RPMI8226 (cell line): ENCODE measurements at regions not wholly inside any gene's neighbourhood (a gene's known extent, or its start where the extent isn't known, plus 50 kb on each side); places are given as distances from the start of the nearest gene placed in this dataset.
"Not testable (repeated sequence)": the region's sequence is repeated elsewhere in the genome, so short reads cannot be mapped to it uniquely, and the experiment has no call there.

ENCODE experiments used
- DNase-seq: peaks from one replicate; pipeline ENCODE4 v3.0.0-alpha.2; 2015

GRCh38 chr20:55014766-55015165, 539.4 kb downstream of the DOK5 start:
- no peak for DNase-seq

- no peak for DNase-seq
Observed at GRCh38 chr20:55010761-55011160, 535.4 kb downstream of the DOK5 start.

- DNase-seq = no peak
Observed at GRCh38 chr20:55009066-55009465, 533.7 kb downstream of the DOK5 start.

- DNase-seq = no peak
Observed at GRCh38 chr20:55004044-55004443, 528.7 kb downstream of the DOK5 start.

GRCh38 chr20:54995553-54995952, 520.2 kb downstream of the DOK5 start:
- DNase-seq = no peak

- no peak for DNase-seq
Observed at GRCh38 chr20:54995011-54995410, 519.6 kb downstream of the DOK5 start.

- no peak for DNase-seq
Observed at GRCh38 chr20:54985091-54985490, 509.7 kb downstream of the DOK5 start.

GRCh38 chr20:54984104-54984448, 508.7 kb downstream of the DOK5 start:
- no peak for DNase-seq

GRCh38 chr20:54983394-54984103, 508.2 kb downstream of the DOK5 start:
- DNase-seq = not testable (repeated sequence)

GRCh38 chr20:54981175-54981574, 505.8 kb downstream of the DOK5 start:
- no peak for DNase-seq

- peak; percentile 22 for DNase-seq
Observed at GRCh38 chr20:54980103-54980960, 504.9 kb downstream of the DOK5 start.

GRCh38 chr20:54950304-54950703, 474.9 kb downstream of the DOK5 start:
- no peak for DNase-seq

GRCh38 chr20:54941666-54942065, 466.3 kb downstream of the DOK5 start:
- no peak for DNase-seq

GRCh38 chr20:54940522-54940921, 465.1 kb downstream of the DOK5 start:
- DNase-seq = no peak

- DNase-seq = no peak
Observed at GRCh38 chr20:54938707-54939106, 463.3 kb downstream of the DOK5 start.

GRCh38 chr20:54933212-54933904, 458.0 kb downstream of the DOK5 start:
- DNase-seq = no peak

- DNase-seq = no peak
Observed at GRCh38 chr20:54929191-54929590, 453.8 kb downstream of the DOK5 start.

GRCh38 chr20:54928564-54928963, 453.2 kb downstream of the DOK5 start:
- no peak for DNase-seq

GRCh38 chr20:54922636-54923035, 447.2 kb downstream of the DOK5 start:
- no peak for DNase-seq

- no peak for DNase-seq
Observed at GRCh38 chr20:54922096-54922495, 446.7 kb downstream of the DOK5 start.

- DNase-seq = no peak
Observed at GRCh38 chr20:54920491-54920890, 445.1 kb downstream of the DOK5 start.

- DNase-seq = not testable (repeated sequence)
Observed at GRCh38 chr20:54918993-54919392, 443.6 kb downstream of the DOK5 start.

GRCh38 chr20:54914995-54915394, 439.6 kb downstream of the DOK5 start:
- no peak for DNase-seq

- no peak for DNase-seq
Observed at GRCh38 chr20:54909702-54910101, 434.3 kb downstream of the DOK5 start.
